H1 (cell line): ENCODE measurements at regions not wholly inside any gene's neighbourhood (a gene's known extent, or its start where the extent isn't known, plus 50 kb on each side); places are given as distances from the start of the nearest gene placed in this dataset.
"Not testable (repeated sequence)": the region's sequence is repeated elsewhere in the genome, so short reads cannot be mapped to it uniquely, and the experiment has no call there.

Experiments
- CTCF ChIA-PET: fragments of 300-600 bp; sonication (Branson Sonifier 250); formaldehyde crosslinking; loops from one replicate; lab custom pipeline; 2021; ENCODE audit not compliant: partially characterized antibody; lab: Charles Lee
- POLR2A ChIA-PET: fragments of 300-600 bp; sonication (Branson Sonifier 250); formaldehyde crosslinking; loops from one replicate; lab custom pipeline; 2021; ENCODE audit warnings: inconsistent platforms; ENCODE audit not compliant: partially characterized antibody; lab: Charles Lee
- DNase-seq, 2 experiments: peaks; one replicate each; pipeline versions ENCODE4 v3.0.0 to v3.0.0-alpha.2; 2010 to 2022; ENCODE audit warnings: low spot score in 2 of 2, low read depth in 1 of 2, mixed read lengths in 1 of 2
- FAIRE-seq: peaks from 2 replicates; lab custom pipeline; 2011; peaks lifted over from hg19 to GRCh38; lab: Jason Lieb, UNC
- H2AFZ ChIP-seq: 2 replicates; pipeline ENCODE4 v1.8.1; 2012; ENCODE audit warnings: low read length, inconsistent platforms
- H2AK5ac ChIP-seq: 2 replicates; pipeline ENCODE4 v1.6.1; 2013; ENCODE audit warnings: low read depth, low read length
- H2BK120ac ChIP-seq: replicated peaks from 2 replicates; pipeline ENCODE3; 2013; ENCODE audit warnings: low read depth, low read length, inconsistent platforms
- H2BK12ac ChIP-seq: 2 replicates; pipeline ENCODE4 v1.6.1; 2013; ENCODE audit warnings: low read depth, low read length
- H2BK15ac ChIP-seq: 2 replicates; pipeline ENCODE4 v1.6.1; 2013; ENCODE audit warnings: low read length
- H2BK20ac ChIP-seq: 2 replicates; pipeline ENCODE4 v1.6.1; 2013; ENCODE audit warnings: low read length
- H2BK5ac ChIP-seq: 2 replicates; pipeline ENCODE4 v1.6.1; 2013; ENCODE audit warnings: low read depth, low read length
- H3K14ac ChIP-seq: 2 replicates; pipeline ENCODE4 v1.6.1; 2013; ENCODE audit warnings: inconsistent platforms; ENCODE audit not compliant: insufficient read length
- H3K18ac ChIP-seq: 2 replicates; pipeline ENCODE4 v1.6.1; 2013; ENCODE audit warnings: low read length; ENCODE audit errors: extremely low read depth
- H3K23ac ChIP-seq: 2 replicates; pipeline ENCODE4 v1.6.1; 2013; ENCODE audit warnings: inconsistent platforms; ENCODE audit not compliant: insufficient read length
- H3K23me2 ChIP-seq: 2 replicates; pipeline ENCODE4 v1.6.1; 2013; ENCODE audit warnings: low read depth, low read length
- H3K27ac ChIP-seq: 2 replicates; pipeline ENCODE4 v1.6.1; 2011; ENCODE audit warnings: low read depth, low read length, inconsistent platforms
- H3K27me3 ChIP-seq, 4 experiments: replicated peaks in 1 of 4; 1 replicate in 1 of 4; 2 replicates in 3 of 4; pipeline versions ENCODE4 v1.6.1 to v1.8.1; 2011 to 2013; ENCODE audit warnings: low read length in 3 of 4, mild to moderate bottlenecking in 3 of 4, inconsistent platforms in 2 of 4, mixed read lengths in 2 of 4, moderate library complexity in 1 of 4; ENCODE audit not compliant: control insufficient read depth in 3 of 4, insufficient read depth in 3 of 4; ENCODE audit errors: extremely low read depth in 1 of 4
- H3K36me3 ChIP-seq, 4 experiments: 2 replicates each; pipeline versions ENCODE4 v1.6.1 to v1.8.1; 2011 to 2013; ENCODE audit warnings: mild to moderate bottlenecking in 4 of 4, low read length in 3 of 4, moderate library complexity in 2 of 4, control low read depth in 1 of 4, inconsistent platforms in 1 of 4; ENCODE audit not compliant: insufficient read depth in 4 of 4, control insufficient read depth in 2 of 4
- H3K4ac ChIP-seq: replicated peaks from 2 replicates; pipeline ENCODE3; 2013; ENCODE audit warnings: low read length, low read depth, mixed read lengths, inconsistent platforms; ENCODE audit not compliant: insufficient read length
- H3K4me1 ChIP-seq, 4 experiments: replicated peaks in 1 of 4; 1 replicate in 1 of 4; 2 replicates in 3 of 4; pipeline versions ENCODE4 v1.6.1 to v1.8.1; 2011 to 2013; ENCODE audit warnings: low read length in 3 of 4, inconsistent platforms in 2 of 4, mixed read lengths in 1 of 4; ENCODE audit not compliant: insufficient read depth in 4 of 4, control insufficient read depth in 3 of 4
- H3K4me2 ChIP-seq, 2 experiments: 2 replicates each; pipeline versions ENCODE4 v1.6.1 to v1.8.1; 2011 to 2013; ENCODE audit warnings: low read depth in 2 of 2, low read length in 2 of 2, control low read depth in 1 of 2, inconsistent platforms in 1 of 2, mild to moderate bottlenecking in 1 of 2; ENCODE audit not compliant: insufficient read depth in 1 of 2
- H3K4me3 ChIP-seq, 4 experiments: fragments of 200-600, 300-600 bp in 1 of 4; sonication (generic), shearing (Covaris generic), sonication (Bioruptor Twin) in 1 of 4; 2 replicates each; pipeline versions ENCODE4 v1.5.1 to v1.8.1; 2011 to 2016; ENCODE audit warnings: low read length in 4 of 4, low read depth in 3 of 4, control low read depth in 2 of 4, inconsistent platforms in 2 of 4, mild to moderate bottlenecking in 2 of 4, mixed read lengths in 1 of 4, moderate library complexity in 1 of 4; ENCODE audit not compliant: insufficient read depth in 2 of 4; ENCODE audit errors: extremely low read depth in 1 of 4
- H3K56ac ChIP-seq: replicated peaks from 2 replicates; pipeline ENCODE3; 2013; ENCODE audit warnings: low read depth, mild to moderate bottlenecking, mixed read lengths, low read length, inconsistent platforms; ENCODE audit not compliant: insufficient read length
- H3K79me1 ChIP-seq: 2 replicates; pipeline ENCODE4 v1.6.1; 2013; ENCODE audit warnings: low read depth, low read length, control low read depth
- H3K79me2 ChIP-seq, 2 experiments: 2 replicates each; pipeline versions ENCODE4 v1.6.1 to v1.8.1; 2012 to 2013; ENCODE audit warnings: low read length in 2 of 2, mild to moderate bottlenecking in 2 of 2, inconsistent platforms in 1 of 2; ENCODE audit not compliant: insufficient read depth in 2 of 2, control insufficient read depth in 1 of 2
- H3K9ac ChIP-seq, 4 experiments: replicated peaks in 1 of 4; 1 replicate in 1 of 4; 2 replicates in 3 of 4; pipeline versions ENCODE4 v1.6.1 to v1.8.1; 2011 to 2013; ENCODE audit warnings: low read depth in 3 of 4, low read length in 3 of 4, control low read depth in 2 of 4, mild to moderate bottlenecking in 2 of 4, moderate library complexity in 2 of 4, inconsistent platforms in 1 of 4; ENCODE audit errors: extremely low read depth in 1 of 4
- H3K9me3 ChIP-seq, 2 experiments: 2 replicates each; pipeline versions ENCODE4 v1.6.1 to v1.8.1; 2012 to 2013; ENCODE audit warnings: mild to moderate bottlenecking in 2 of 2, moderate library complexity in 2 of 2, control low read depth in 1 of 2, inconsistent platforms in 1 of 2, low read depth in 1 of 2, low read length in 1 of 2, mixed read lengths in 1 of 2; ENCODE audit not compliant: insufficient read depth in 2 of 2
- H4K20me1 ChIP-seq, 2 experiments: replicated peaks in 1 of 2; 2 replicates each; pipeline versions ENCODE3 to v1.8.1; 2011 to 2013; ENCODE audit warnings: inconsistent platforms in 2 of 2, low read length in 2 of 2, mild to moderate bottlenecking in 1 of 2; ENCODE audit not compliant: insufficient read depth in 2 of 2, control insufficient read depth in 1 of 2
- H4K5ac ChIP-seq: 2 replicates; pipeline ENCODE4 v1.6.1; 2013; ENCODE audit warnings: low read length, low read depth, mixed read lengths, inconsistent platforms; ENCODE audit not compliant: insufficient read length
- H4K8ac ChIP-seq: 2 replicates; pipeline ENCODE4 v1.8.0; 2013; ENCODE audit warnings: mild to moderate bottlenecking, moderate library complexity, low read length, inconsistent platforms; ENCODE audit not compliant: insufficient read depth; ENCODE audit errors: extremely low read depth
- H4K91ac ChIP-seq: replicated peaks from 2 replicates; pipeline ENCODE3; 2013; ENCODE audit warnings: low read length, mixed read lengths, inconsistent platforms; ENCODE audit not compliant: insufficient read length
- WGBS, 2 experiments: shearing (Covaris generic) in 1 of 2; methylation state at CpG; one replicate each; pipeline versions ENCODE4 v1.1.6 to v1.1.7; 2013 to 2015; ENCODE audit warnings: low lambda C conversion rate in 2 of 2, mixed read lengths in 2 of 2, inconsistent platforms in 1 of 2, low coverage in 1 of 2, missing lambda C conversion rate in 1 of 2; ENCODE audit not compliant: insufficient replicate concordance in 2 of 2, insufficient coverage in 1 of 2, insufficient read length in 1 of 2; ENCODE audit errors: extremely low coverage in 1 of 2, missing lambda C conversion rate in 1 of 2; 5-methylcytosine and 5-hydroxymethylcytosine counted together

DNA sequence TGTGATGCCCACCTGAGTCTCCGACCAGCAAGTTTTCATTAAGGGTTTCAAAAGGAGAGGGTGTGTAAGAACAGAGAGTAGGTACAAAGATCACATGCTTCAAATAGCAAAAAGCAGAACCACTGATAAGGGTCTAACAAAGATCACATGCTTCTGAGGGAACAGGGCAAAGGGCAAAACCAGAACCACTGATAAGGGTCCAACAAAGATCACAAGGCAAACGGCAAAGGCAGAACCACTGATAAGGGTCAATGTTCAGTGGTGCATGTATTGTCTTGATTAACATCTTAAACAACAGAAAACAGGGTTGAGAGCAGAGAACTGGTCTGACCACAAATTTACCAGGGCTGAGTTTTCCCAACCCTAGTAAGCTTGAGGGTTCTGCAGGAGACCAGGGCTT, 145.8 kb upstream of the NBPF11 start:
- not testable (repeated sequence) for H3K79me2 ChIP-seq, H3K14ac ChIP-seq

More for the DNA sequence above, 145.8 kb upstream of the NBPF11 start:
- POLR2A ChIA-PET, H3K56ac ChIP-seq, H3K18ac ChIP-seq, H3K4me3 ChIP-seq, H3K27me3 ChIP-seq, H3K27ac ChIP-seq, H3K4me2 ChIP-seq, H3K4me1 ChIP-seq, H3K23me2 ChIP-seq, H3K9ac ChIP-seq, DNase-seq, H2BK20ac ChIP-seq, H2BK5ac ChIP-seq, FAIRE-seq, H2BK120ac ChIP-seq, H2AFZ ChIP-seq, H3K4ac ChIP-seq, H4K5ac ChIP-seq, H3K36me3 ChIP-seq, H2BK12ac ChIP-seq, H2BK15ac ChIP-seq, H2AK5ac ChIP-seq, H4K91ac ChIP-seq, H4K8ac ChIP-seq, H3K23ac ChIP-seq, H3K79me1 ChIP-seq, H3K9me3 ChIP-seq, H4K20me1 ChIP-seq, CTCF ChIA-PET: not testable (repeated sequence)
- WGBS, 2 experiments: 89% methylated on average over 2 of the region's 2 CpGs; no CpG with 5 or more reads in 1 of the 2 experiments
